Urinary bladder (tissue), 3 donors: ENCODE measurements at regions not wholly inside any gene's neighbourhood (a gene's known extent, or its start where the extent isn't known, plus 50 kb on each side); places are given as distances from the start of the nearest gene placed in this dataset.
"Not testable (repeated sequence)": the region's sequence is repeated elsewhere in the genome, so short reads cannot be mapped to it uniquely, and the experiment has no call there.

Experiments
- DNase-seq: peaks from one replicate; pipeline ENCODE4 v3.0.0-alpha.2; 2015; ENCODE audit errors: extremely low spot score
- H3K27ac ChIP-seq: one replicate; pipeline ENCODE4 v1.5.1; 2013; ENCODE audit warnings: low read depth, mild to moderate bottlenecking, moderate library complexity
- H3K36me3 ChIP-seq: one replicate; pipeline ENCODE4 v1.6.1; 2013; ENCODE audit warnings: mild to moderate bottlenecking, moderate library complexity; ENCODE audit not compliant: insufficient read depth
- H3K4me1 ChIP-seq: one replicate; pipeline ENCODE4 v1.6.1; 2013; ENCODE audit warnings: mild to moderate bottlenecking, moderate library complexity; ENCODE audit not compliant: insufficient read depth
- H3K4me3 ChIP-seq: one replicate; pipeline ENCODE4 v1.5.1; 2013; ENCODE audit warnings: low read depth, low read length
- WGBS: extraction: QIAGEN DNeasy Blood & Tissue Kit; methylation state at CpG from one replicate; pipeline ENCODE4 v1.1.7; 2013; 5-methylcytosine and 5-hydroxymethylcytosine counted together
- donor health status: healthy with polysubstance abuse.
- donor health status: healthy.

- no peaks in the 10 kb centered on the region for H3K36me3 ChIP-seq
- 68% methylated on average over 4 of the region's 4 CpGs for WGBS
- no peak for DNase-seq
- H3K27ac ChIP-seq: no peak overlapping the region
- H3K4me1 ChIP-seq: no peaks in the 10 kb centered on the region
- no peak overlapping the region for H3K4me3 ChIP-seq
Observed at GRCh38 chr3:110925798-110926197, 145.8 kb upstream of the NECTIN3 start.

- 78% methylated on average over 1 of the region's 1 CpG for WGBS
- no peaks in the 10 kb centered on the region for H3K4me1 ChIP-seq
- H3K27ac ChIP-seq: no peak overlapping the region
- H3K4me3 ChIP-seq: no peak overlapping the region
- H3K36me3 ChIP-seq: no peaks in the 10 kb centered on the region
- no peak for DNase-seq
Observed at GRCh38 chr3:110928016-110928662, 143.5 kb upstream of the NECTIN3 start.

GRCh38 chr3:110929816-110930215 lies 141.8 kb upstream of the NECTIN3 start:
- DNase-seq: no peak
- H3K4me3 ChIP-seq: no peak overlapping the region
- H3K36me3 ChIP-seq: no peaks in the 10 kb centered on the region
- H3K27ac ChIP-seq: no peak overlapping the region
- no peaks in the 10 kb centered on the region for H3K4me1 ChIP-seq

GRCh38 chr3:110932567-110932966 lies 139.0 kb upstream of the NECTIN3 start:
- H3K27ac ChIP-seq: no peak overlapping the region
- no peaks in the 10 kb centered on the region for H3K4me1 ChIP-seq
- H3K4me3 ChIP-seq: no peak overlapping the region
- DNase-seq: no peak
- H3K36me3 ChIP-seq: no peaks in the 10 kb centered on the region
- WGBS: 58% methylated on average over 1 of the region's 1 CpG

- no peak for DNase-seq
- 79% methylated on average over 4 of the region's 4 CpGs for WGBS
Observed at GRCh38 chr3:110933821-110934426, 137.7 kb upstream of the NECTIN3 start.

GRCh38 chr3:110938629-110939028 lies 133.0 kb upstream of the NECTIN3 start:
- Histone ChIP-seq H3K36me3 (no peaks in the 10 kb centered on the region), H3K4me1 (no peaks in the 10 kb centered on the region)
- no peak for DNase-seq

More at GRCh38 chr3:110933821-110934426, 137.7 kb upstream of the NECTIN3 start:
- Histone ChIP-seq H3K4me3 (no peak overlapping the region), H3K36me3 (no peaks in the 10 kb centered on the region), H3K27ac (no peak overlapping the region), H3K4me1 (no peaks in the 10 kb centered on the region)

GRCh38 chr3:110940055-110940454 lies 131.6 kb upstream of the NECTIN3 start:
- Histone ChIP-seq H3K4me3 (no peak overlapping the region), H3K36me3 (no peaks in the 10 kb centered on the region), H3K27ac (no peak overlapping the region), H3K4me1 (no peaks in the 10 kb centered on the region)
- DNase-seq: no peak
- WGBS: 47% methylated on average over 1 of the region's 1 CpG

More at GRCh38 chr3:110938629-110939028, 133.0 kb upstream of the NECTIN3 start:
- Histone ChIP-seq H3K27ac (no peak overlapping the region), H3K4me3 (no peak overlapping the region)

GRCh38 chr3:110944782-110945181 lies 126.8 kb upstream of the NECTIN3 start:
- 100% methylated on average over 1 of the region's 1 CpG for WGBS
- no peak for DNase-seq

GRCh38 chr3:110946810-110947209 lies 124.8 kb upstream of the NECTIN3 start:
- no peak for DNase-seq
- Histone ChIP-seq H3K4me3 (no peak overlapping the region), H3K27ac (no peak overlapping the region), H3K4me1 (no peaks in the 10 kb centered on the region), H3K36me3 (no peaks in the 10 kb centered on the region)

More at GRCh38 chr3:110944782-110945181, 126.8 kb upstream of the NECTIN3 start:
- H3K4me3 ChIP-seq: no peak overlapping the region
- no peaks in the 10 kb centered on the region for H3K36me3 ChIP-seq
- no peaks in the 10 kb centered on the region for H3K4me1 ChIP-seq
- no peak overlapping the region for H3K27ac ChIP-seq

GRCh38 chr3:110949194-110949593 lies 122.4 kb upstream of the NECTIN3 start:
- H3K36me3 ChIP-seq, H3K27ac ChIP-seq, H3K4me1 ChIP-seq, H3K4me3 ChIP-seq, DNase-seq: not testable (repeated sequence)
- 81% methylated on average over 1 of the region's 1 CpG for WGBS

GRCh38 chr3:110955301-110955880 lies 116.2 kb upstream of the NECTIN3 start:
- no peak overlapping the region for H3K4me3 ChIP-seq
- WGBS: 76% methylated on average over 4 of the region's 4 CpGs

GRCh38 chr3:110956081-110956480 lies 115.5 kb upstream of the NECTIN3 start:
- no peak overlapping the region for H3K27ac ChIP-seq
- no peak overlapping the region for H3K4me3 ChIP-seq
- no peaks in the 10 kb centered on the region for H3K36me3 ChIP-seq
- no peaks in the 10 kb centered on the region for H3K4me1 ChIP-seq
- no peak for DNase-seq
- 88% methylated on average over 3 of the region's 3 CpGs for WGBS

More at GRCh38 chr3:110955301-110955880, 116.2 kb upstream of the NECTIN3 start:
- no peak for DNase-seq
- Histone ChIP-seq H3K4me1 (no peaks in the 10 kb centered on the region), H3K27ac (no peak overlapping the region), H3K36me3 (no peaks in the 10 kb centered on the region)

GRCh38 chr3:110957247-110958025 lies 114.2 kb upstream of the NECTIN3 start:
- H3K4me3 ChIP-seq: no peak overlapping the region
- H3K36me3 ChIP-seq: no peaks in the 10 kb centered on the region
- WGBS: 96% methylated on average over 1 of the region's 1 CpG
- no peaks in the 10 kb centered on the region for H3K4me1 ChIP-seq
- no peak overlapping the region for H3K27ac ChIP-seq
- no peak for DNase-seq
